ENCODE measurements at regions not wholly inside any gene's neighbourhood (a gene's known extent, or its start where the extent isn't known, plus 50 kb on each side); places are given as distances from the start of the nearest gene placed in this dataset.

- in situ Hi-C loops (cut with HindIII; ENCODE audit: low sequenced_read_pairs): no loop called here
These were observed 303.2 kb upstream of the GHITM start for GRCh38 chr10:83835945-83836745.

GRCh38 chr10:83848677-83849076 lies 290.6 kb upstream of the GHITM start:
- in situ Hi-C loops (cut with HindIII; ENCODE audit: low sequenced_read_pairs): no loop called here

DNA sequence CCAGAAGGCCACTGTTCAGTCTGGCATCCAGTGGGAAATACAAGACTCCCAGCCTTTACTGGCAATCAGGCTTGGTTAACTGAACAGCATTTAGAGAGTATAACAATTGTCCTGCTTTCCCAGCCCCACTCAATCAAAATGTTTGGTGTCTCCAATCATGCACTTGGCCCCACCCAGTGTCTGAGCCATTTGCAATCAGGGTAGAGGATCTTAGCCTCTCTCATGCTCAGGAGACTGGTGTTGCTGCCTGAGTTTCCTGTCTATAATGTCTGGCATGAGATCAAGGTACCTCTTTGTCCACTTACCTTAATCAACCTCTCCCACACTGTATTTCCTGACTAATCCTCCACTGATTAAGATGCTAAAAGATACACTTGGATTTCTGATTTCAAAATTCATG lies 290.2 kb upstream of the GHITM start:
- in situ Hi-C loops (cut with HindIII; ENCODE audit: low sequenced_read_pairs): no loop called here

- in situ Hi-C loops (cut with HindIII; ENCODE audit: low sequenced_read_pairs): no loop called here
These were observed 287.2 kb upstream of the GHITM start for GRCh38 chr10:83852146-83852545.

DNA sequence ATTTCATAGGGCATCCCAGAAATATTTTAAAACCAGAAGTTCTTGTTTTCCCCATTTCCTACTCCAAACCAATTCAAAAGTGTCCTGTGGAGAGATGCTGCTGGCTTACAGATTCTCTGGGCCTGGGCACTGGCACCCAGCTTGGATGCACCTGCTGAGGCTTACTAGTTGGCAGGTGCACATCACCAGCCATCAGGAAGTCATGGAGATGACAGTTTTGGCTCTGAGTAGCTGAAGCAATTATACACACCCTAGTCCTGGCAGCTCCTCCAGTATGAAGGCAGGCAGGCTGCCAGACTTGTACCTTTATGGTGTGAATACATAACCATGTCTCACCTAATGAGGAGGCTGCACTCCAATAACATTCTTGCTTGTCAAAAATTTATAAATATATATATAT lies 276.6 kb upstream of the GHITM start:
- in situ Hi-C loops (cut with HindIII; ENCODE audit: low sequenced_read_pairs): no loop called here

DNA sequence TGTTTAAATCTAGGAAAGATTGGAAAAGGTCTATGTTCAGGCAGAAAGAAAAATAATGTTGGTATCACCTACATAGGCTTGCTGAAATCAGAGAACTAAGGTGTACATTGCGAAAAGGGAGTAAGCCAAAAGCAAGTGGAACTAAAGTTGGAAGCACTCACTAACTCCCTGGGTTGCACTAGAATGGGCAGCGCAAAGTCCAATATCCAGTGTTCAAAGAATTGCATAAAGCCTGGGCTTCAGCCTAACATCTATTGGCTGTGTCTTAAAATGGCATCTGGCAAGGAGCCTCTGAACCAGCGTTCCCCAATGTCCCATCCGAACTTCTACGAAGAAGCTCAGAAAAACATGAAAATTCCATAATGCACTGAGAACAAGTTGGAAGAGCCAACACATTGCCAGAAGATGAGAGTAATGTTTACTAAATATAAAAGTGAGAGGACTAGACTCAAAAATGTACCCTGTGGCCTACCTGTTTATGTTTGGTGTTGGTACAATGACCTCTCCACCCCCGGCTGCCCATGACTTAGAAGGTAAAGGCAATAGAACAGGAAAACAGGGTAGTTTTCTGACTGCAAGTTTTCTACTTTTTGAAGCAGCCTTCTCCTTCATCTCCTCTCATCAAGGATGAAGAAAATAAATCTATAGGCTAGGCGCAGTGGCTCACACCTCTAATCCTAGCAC lies 275.9 kb upstream of the GHITM start:
- in situ Hi-C loops (cut with HindIII; ENCODE audit: low sequenced_read_pairs): no loop called here

GRCh38 chr10:83869898-83870297 lies 269.4 kb upstream of the GHITM start:
- in situ Hi-C loops (cut with HindIII; ENCODE audit: low sequenced_read_pairs): loop anchor here (5.0 kb wide), 1 partner anchor 68 kb away; no protein-coding TSS in a partner anchor

- in situ Hi-C loops (cut with HindIII; ENCODE audit: low sequenced_read_pairs): no loop called here
These were observed 267.9 kb upstream of the GHITM start for GRCh38 chr10:83871187-83872081.

- in situ Hi-C loops (cut with HindIII; ENCODE audit: low sequenced_read_pairs): no loop called here
These were observed 259.0 kb upstream of the GHITM start for GRCh38 chr10:83880252-83880791.

DNA sequence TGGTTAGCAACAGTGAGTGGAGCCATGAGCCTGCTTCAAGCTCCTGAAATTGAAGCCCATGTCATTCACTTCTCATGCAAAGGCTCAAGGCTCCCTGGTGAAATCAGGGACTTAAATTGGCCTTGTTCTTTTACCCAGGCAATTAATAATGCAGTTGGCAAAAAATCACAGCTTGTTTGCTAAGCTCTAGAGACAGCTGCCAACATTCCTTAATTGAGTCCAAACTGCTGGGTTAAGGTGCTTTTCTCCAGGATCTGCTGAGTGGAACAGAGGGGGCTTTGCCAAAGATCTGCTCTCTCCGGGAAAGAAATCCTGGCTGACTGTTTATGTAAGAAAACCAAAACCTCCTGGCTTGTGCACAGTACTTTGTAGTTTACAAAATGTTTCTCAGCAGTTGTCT lies 257.6 kb upstream of the GHITM start:
- in situ Hi-C loops (cut with HindIII; ENCODE audit: low sequenced_read_pairs): no loop called here

DNA sequence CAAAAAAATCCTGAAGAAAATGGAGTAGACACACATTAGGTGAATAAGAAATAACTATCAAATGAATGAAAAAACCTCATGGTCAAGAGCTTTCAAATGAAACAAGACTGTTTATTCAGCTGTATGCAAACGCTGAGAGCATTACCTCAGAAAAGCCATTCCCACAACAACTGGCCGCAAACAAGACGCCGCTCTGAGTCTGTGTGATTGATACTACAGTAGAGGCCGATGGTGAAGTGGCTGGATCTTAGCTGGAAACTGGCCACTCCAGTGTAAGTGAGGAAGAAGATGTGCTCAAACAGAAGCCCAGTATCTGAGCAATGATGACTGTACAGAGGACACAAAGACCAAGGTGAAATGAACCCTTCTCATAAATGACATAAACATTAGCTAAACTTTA lies 252.4 kb upstream of the GHITM start:
- in situ Hi-C loops (cut with HindIII; ENCODE audit: low sequenced_read_pairs): no loop called here

DNA sequence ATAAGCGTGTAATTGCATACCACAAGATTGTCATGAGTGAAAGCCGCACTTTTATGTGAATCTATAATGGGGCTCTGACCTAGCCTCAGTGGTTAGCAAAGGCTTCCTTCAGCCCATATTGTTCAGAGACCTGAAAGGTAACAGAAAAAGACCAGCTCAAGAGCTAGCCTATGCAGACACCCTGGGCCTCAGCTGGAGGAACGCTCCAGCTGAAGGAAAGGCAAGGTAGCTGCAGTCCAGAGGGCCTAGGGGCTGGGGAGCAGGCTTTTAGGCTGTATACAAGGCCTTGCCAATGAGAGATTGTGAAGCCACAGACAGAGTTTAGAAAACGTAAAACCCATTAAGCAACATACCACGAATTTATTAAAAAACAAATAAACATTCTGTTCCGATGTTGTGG lies 246.6 kb upstream of the GHITM start:
- in situ Hi-C loops (cut with HindIII; ENCODE audit: low sequenced_read_pairs): no loop called here

GRCh38 chr10:83896219-83896618 lies 243.1 kb upstream of the GHITM start:
- in situ Hi-C loops (cut with HindIII; ENCODE audit: low sequenced_read_pairs): no loop called here

- in situ Hi-C loops (cut with HindIII; ENCODE audit: low sequenced_read_pairs): no loop called here
These were observed 241.7 kb upstream of the GHITM start for GRCh38 chr10:83897626-83898025.

DNA sequence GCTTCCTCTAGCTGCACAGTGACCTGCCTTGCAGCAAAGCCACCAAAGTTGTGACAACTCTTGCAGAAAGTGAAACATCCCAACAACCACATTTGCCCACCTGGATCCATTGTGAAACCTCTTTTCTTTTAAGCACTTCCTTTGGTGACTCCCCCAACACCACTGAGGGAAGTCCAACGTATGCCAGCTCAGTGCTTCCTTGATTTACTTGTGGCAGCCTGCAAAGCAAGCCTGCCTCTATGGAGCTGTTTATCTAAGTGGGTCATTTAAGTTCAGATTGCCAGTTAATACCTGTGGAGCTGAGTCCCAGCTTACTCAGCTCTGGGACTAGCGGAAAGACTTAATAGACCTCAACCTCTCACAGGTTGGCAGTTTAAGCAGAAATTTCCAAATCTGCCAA lies 230.8 kb upstream of the GHITM start:
- in situ Hi-C loops (cut with HindIII; ENCODE audit: low sequenced_read_pairs): no loop called here

- in situ Hi-C loops (cut with HindIII; ENCODE audit: low sequenced_read_pairs): no loop called here
These were observed 230.3 kb upstream of the GHITM start for GRCh38 chr10:83909001-83909400.

DNA sequence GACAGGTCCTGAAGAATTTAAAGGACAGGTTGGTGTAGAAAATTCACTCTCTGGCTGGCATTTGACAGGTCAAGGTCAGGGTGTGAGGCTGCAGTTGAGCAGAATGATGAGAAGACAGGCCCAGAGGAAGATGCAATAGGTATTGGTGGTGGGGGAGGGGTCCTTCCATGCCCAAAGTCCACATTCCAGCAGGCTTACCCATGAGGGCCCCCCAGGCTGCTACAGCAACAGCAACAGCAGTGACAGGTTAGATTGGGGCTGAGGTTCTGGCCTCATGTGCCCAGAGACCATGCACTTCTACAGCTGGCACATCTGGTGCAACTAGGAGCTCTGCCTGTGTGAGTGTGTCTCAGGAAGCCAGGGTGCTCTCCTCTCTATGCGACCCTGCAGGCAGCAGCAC lies 223.5 kb upstream of the GHITM start:
- in situ Hi-C loops (cut with HindIII; ENCODE audit: low sequenced_read_pairs): no loop called here

DNA sequence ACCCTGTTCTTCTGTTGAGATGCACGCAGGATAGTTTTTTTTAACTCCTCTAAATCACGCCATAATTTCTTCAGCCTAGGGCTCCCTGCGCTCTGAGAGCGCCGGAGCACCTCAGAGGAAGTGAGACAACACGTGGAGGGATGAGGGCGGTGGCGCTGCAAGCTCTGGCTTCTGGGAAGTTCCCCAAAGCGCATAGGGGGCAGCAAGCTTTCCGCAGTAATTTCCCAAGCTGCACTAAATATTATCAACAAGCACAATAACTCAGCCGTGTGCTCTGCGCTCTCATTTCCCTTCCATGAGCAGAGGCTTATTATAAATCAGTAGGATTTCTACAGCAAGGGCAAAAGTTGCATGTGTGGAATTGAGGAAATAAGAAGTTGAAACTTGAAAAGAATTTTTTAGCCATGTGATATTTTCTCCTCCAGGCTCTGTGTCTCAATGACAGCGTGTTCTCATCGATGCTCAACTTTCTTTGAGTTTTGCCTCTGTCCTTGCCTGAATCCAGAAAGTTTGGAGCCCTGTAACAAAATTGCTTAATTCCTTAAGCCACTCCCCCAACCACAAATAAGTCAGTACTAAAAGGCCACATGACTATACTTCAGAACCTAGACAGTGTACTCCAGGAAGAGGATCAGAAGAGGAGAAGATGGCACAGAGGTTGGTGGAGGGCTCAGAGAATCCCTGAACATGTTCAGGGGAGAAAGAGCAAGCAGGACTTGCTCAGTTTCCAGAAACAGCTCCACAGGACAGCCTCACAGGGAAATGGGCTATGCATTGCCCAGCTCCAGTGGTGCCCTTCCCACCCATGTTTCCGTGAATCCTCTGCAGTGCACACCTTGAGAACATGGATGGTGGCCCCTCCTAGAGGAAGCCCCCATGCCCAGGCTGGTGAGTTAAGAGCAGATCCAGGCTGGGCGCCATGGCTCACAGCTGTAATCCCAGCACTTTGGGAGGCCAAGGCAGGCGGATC lies 221.5 kb upstream of the GHITM start:
- in situ Hi-C loops (cut with HindIII; ENCODE audit: low sequenced_read_pairs): no loop called here

- in situ Hi-C loops (cut with HindIII; ENCODE audit: low sequenced_read_pairs): no loop called here
These were observed 220.1 kb upstream of the GHITM start for GRCh38 chr10:83919187-83919586.

Data from DLD1 (cell line).